Lower leg skin (tissue), 4 donors: ENCODE measurements at regions not wholly inside any gene's neighbourhood (a gene's known extent, or its start where the extent isn't known, plus 50 kb on each side); places are given as distances from the start of the nearest gene placed in this dataset.

Experiments
- DNase-seq, 2 donors: peaks; one replicate each; pipeline ENCODE4 v3.0.0-alpha.2; 2019; ENCODE audit warnings: low spot score in 2 of 2
- H3K4me3 ChIP-seq: fragments of 200-600 bp; sonication (generic); 2 replicates; pipeline ENCODE4 v1.5.1; 2017; ENCODE audit warnings: mild to moderate bottlenecking, low read depth; ENCODE audit not compliant: poor library complexity, severe bottlenecking
- POLR2A ChIP-seq, 2 donors: fragments of 450-650 bp; IDR thresholded peaks; one replicate each; pipeline ENCODE4 v1.6.1; 2016 to 2017; ENCODE audit warnings: antibody characterized with exemption in 2 of 2, mild to moderate bottlenecking in 1 of 2, moderate library complexity in 1 of 2
- WGBS, 2 donors: methylation state at CpG; one replicate each; pipeline ENCODE4 v1.1.5; 2018; 5-methylcytosine and 5-hydroxymethylcytosine counted together
- intact Hi-C: fragments of 100-400 bp; cut with DNase I; formaldehyde crosslinking; loops from one replicate; pipeline ENCODE4 v1.15.0; 2023; ENCODE audit warnings: low total_unique reads
- TF ChIP-seq, protein P1 (sequence below), 3 donors: fragments of 450-650 bp; IDR thresholded peaks; one replicate each; pipeline ENCODE4 v1.5.1; 2016; ENCODE audit warnings: antibody characterized with exemption in 3 of 3, mild to moderate bottlenecking in 3 of 3, moderate library complexity in 2 of 3

- no peak for DNase-seq
- TF ChIP-seq, protein P1, sequence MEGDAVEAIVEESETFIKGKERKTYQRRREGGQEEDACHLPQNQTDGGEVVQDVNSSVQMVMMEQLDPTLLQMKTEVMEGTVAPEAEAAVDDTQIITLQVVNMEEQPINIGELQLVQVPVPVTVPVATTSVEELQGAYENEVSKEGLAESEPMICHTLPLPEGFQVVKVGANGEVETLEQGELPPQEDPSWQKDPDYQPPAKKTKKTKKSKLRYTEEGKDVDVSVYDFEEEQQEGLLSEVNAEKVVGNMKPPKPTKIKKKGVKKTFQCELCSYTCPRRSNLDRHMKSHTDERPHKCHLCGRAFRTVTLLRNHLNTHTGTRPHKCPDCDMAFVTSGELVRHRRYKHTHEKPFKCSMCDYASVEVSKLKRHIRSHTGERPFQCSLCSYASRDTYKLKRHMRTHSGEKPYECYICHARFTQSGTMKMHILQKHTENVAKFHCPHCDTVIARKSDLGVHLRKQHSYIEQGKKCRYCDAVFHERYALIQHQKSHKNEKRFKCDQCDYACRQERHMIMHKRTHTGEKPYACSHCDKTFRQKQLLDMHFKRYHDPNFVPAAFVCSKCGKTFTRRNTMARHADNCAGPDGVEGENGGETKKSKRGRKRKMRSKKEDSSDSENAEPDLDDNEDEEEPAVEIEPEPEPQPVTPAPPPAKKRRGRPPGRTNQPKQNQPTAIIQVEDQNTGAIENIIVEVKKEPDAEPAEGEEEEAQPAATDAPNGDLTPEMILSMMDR (IDR thresholded peaks at IDR 0.05) = no peak
- TF ChIP-seq POLR2A (IDR thresholded peaks at IDR 0.05) = no peak
- no peak overlapping the region for H3K4me3 ChIP-seq
- intact Hi-C loops = no loop called here
These were observed 425.2 kb downstream of the CHL1 start for GRCh38 chr3:621714-622113.

- WGBS, 2 donors = 88 to 91% methylated on average over 7 of the region's 7 CpGs
- intact Hi-C loops = no loop called here
- no peak overlapping the region for H3K4me3 ChIP-seq
- TF ChIP-seq POLR2A (IDR thresholded peaks at IDR 0.05) = no peak
- TF ChIP-seq, protein P1 (IDR thresholded peaks at IDR 0.05) = no peak
- DNase-seq = no peak
These were observed 425.8 kb downstream of the CHL1 start for GRCh38 chr3:622314-622713.

GRCh38 chr3:623914-624545 is 427.5 kb downstream of the CHL1 start:
- WGBS, 2 donors = 76 to 83% methylated on average over 4 of the region's 4 CpGs
- intact Hi-C loops = no loop called here
- no peak overlapping the region for H3K4me3 ChIP-seq
- TF ChIP-seq, protein P1 (IDR thresholded peaks at IDR 0.05) = no peak
- no peak for TF ChIP-seq POLR2A (IDR thresholded peaks at IDR 0.05)
- no peak for DNase-seq

DNA sequence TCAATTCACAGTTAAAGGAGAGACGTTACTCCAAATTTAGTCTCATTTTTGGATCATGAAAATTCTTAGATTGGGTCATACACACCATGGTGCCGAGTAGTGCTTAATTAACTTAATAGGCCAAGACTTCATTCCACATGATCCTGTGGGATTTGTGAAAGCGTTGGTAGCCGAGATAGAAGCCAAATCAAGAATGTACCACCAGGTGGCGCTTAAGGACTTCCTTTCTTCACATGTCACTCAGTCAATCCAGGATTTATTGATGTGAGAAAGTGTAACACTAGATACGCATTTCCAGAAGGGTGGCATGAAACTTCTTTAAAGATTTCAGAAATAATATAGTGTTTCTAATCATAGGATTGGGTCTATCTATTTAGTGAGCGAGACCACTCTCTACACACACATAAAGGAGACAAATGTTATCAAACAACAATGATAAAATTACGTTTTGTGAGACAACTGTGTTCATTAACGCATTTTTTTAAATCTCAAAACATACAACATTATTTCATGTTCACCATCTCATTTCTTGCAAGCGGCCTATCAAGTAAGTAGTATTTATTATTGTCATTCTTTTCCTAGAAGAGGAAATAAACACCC is 436.1 kb downstream of the CHL1 start:
- DNase-seq = peak in 1 of 2 donors; percentile 17
- 25 to 26% methylated on average over 10 of the region's 10 CpGs for WGBS, 2 donors
- no peak for TF ChIP-seq POLR2A (IDR thresholded peaks at IDR 0.05)
- TF ChIP-seq, protein P1 (IDR thresholded peaks at IDR 0.05) = no peak
- intact Hi-C loops = no loop called here
- H3K4me3 ChIP-seq = no peak overlapping the region

- TF ChIP-seq POLR2A (IDR thresholded peaks at IDR 0.05) = no peak
- TF ChIP-seq, protein P1 (IDR thresholded peaks at IDR 0.05) = no peak
- no peak overlapping the region for H3K4me3 ChIP-seq
- DNase-seq = no peak
- intact Hi-C loops = no loop called here
These were observed 437.9 kb downstream of the CHL1 start for GRCh38 chr3:634511-634910.

GRCh38 chr3:635393-635792 is 438.8 kb downstream of the CHL1 start:
- H3K4me3 ChIP-seq = no peak overlapping the region
- no peak for DNase-seq
- intact Hi-C loops = no loop called here
- TF ChIP-seq, protein P1 (IDR thresholded peaks at IDR 0.05) = no peak
